ENCODE measurements at regions not wholly inside any gene's neighbourhood (a gene's known extent, or its start where the extent isn't known, plus 50 kb on each side); places are given as distances from the start of the nearest gene placed in this dataset.

- ATAC-seq (ENCODE audit: insufficient read depth, low read depth) (no peak), DNase-seq (no peak)
- Histone ChIP-seq H3K27me3 (ENCODE audit: insufficient read depth, low read length, poor library complexity) (no peaks in the 10 kb centered on the region), H3K9me3 (ENCODE audit: insufficient read depth, low read length, severe bottlenecking) (no peaks in the 10 kb centered on the region), H3K4me1 (ENCODE audit: insufficient read depth, low read length) (no peaks in the 10 kb centered on the region), H4K20me1 (ENCODE audit: insufficient read depth, low read length) (no peaks in the 10 kb centered on the region), H3K27ac (ENCODE audit: low read length) (no peak overlapping the region), H3K4me2 (ENCODE audit: insufficient read depth, low read length) (no peak overlapping the region), H3K79me2 (ENCODE audit: insufficient read depth, low read length) (no peaks in the 10 kb centered on the region), H3K4me3 (ENCODE audit: low read depth in 1 of 2, low read length in 2 of 2) (no peak overlapping the region), H3K36me3 (ENCODE audit: insufficient read depth, low read length) (no peaks in the 10 kb centered on the region), H2AFZ (ENCODE audit: low read depth, low read length) (no peak overlapping the region), H3K9ac (ENCODE audit: low read depth, low read length) (no peak overlapping the region)
- TF ChIP-seq CTCF (IDR thresholded peaks at IDR 0.05; ENCODE audit: borderline replicate concordance, extremely low read depth, low read length, poor library complexity, severe bottlenecking) = no peak
- no peak for TF ChIP-seq EZH2 (IDR thresholded peaks at IDR 0.05; ENCODE audit: borderline replicate concordance, low read depth, low read length, severe bottlenecking)
Observed at GRCh38 chr11:28400331-28401100, 292.3 kb downstream of the METTL15 start.

- ATAC-seq (ENCODE audit: insufficient read depth, low read depth) (no peak), DNase-seq (no peak)
- Histone ChIP-seq H2AFZ (ENCODE audit: low read depth, low read length) (no peak overlapping the region), H3K4me1 (ENCODE audit: insufficient read depth, low read length) (no peaks in the 10 kb centered on the region), H3K9me3 (ENCODE audit: insufficient read depth, low read length, severe bottlenecking) (no peaks in the 10 kb centered on the region), H3K27ac (ENCODE audit: low read length) (no peak overlapping the region), H3K9ac (ENCODE audit: low read depth, low read length) (no peak overlapping the region), H3K79me2 (ENCODE audit: insufficient read depth, low read length) (no peaks in the 10 kb centered on the region), H3K27me3 (ENCODE audit: insufficient read depth, low read length, poor library complexity) (no peaks in the 10 kb centered on the region), H4K20me1 (ENCODE audit: insufficient read depth, low read length) (no peaks in the 10 kb centered on the region), H3K4me2 (ENCODE audit: insufficient read depth, low read length) (no peak overlapping the region), H3K36me3 (ENCODE audit: insufficient read depth, low read length) (no peaks in the 10 kb centered on the region), H3K4me3 (ENCODE audit: low read depth in 1 of 2, low read length in 2 of 2) (no peak overlapping the region)
- TF ChIP-seq CTCF (IDR thresholded peaks at IDR 0.05; ENCODE audit: borderline replicate concordance, extremely low read depth, low read length, poor library complexity, severe bottlenecking) = no peak
- no peak for TF ChIP-seq EZH2 (IDR thresholded peaks at IDR 0.05; ENCODE audit: borderline replicate concordance, low read depth, low read length, severe bottlenecking)
Observed at GRCh38 chr11:28393348-28393747, 285.2 kb downstream of the METTL15 start.

GRCh38 chr11:28384418-28384817 is 276.2 kb downstream of the METTL15 start:
- no peak overlapping the region for H3K9ac ChIP-seq (ENCODE audit: low read depth, low read length)
- DNase-seq (no peak), ATAC-seq (ENCODE audit: insufficient read depth, low read depth) (no peak)
- H3K4me2 ChIP-seq (ENCODE audit: insufficient read depth, low read length) = no peak overlapping the region
- H3K79me2 ChIP-seq (ENCODE audit: insufficient read depth, low read length) = no peaks in the 10 kb centered on the region
- H3K9me3 ChIP-seq (ENCODE audit: insufficient read depth, low read length, severe bottlenecking) = no peaks in the 10 kb centered on the region
- no peaks in the 10 kb centered on the region for H3K36me3 ChIP-seq (ENCODE audit: insufficient read depth, low read length)
- H3K27ac ChIP-seq (ENCODE audit: low read length) = no peak overlapping the region
- H2AFZ ChIP-seq (ENCODE audit: low read depth, low read length) = no peak overlapping the region
- H3K4me3 ChIP-seq (ENCODE audit: low read depth in 1 of 2, low read length in 2 of 2) = no peak overlapping the region
- H3K4me1 ChIP-seq (ENCODE audit: insufficient read depth, low read length) = no peaks in the 10 kb centered on the region
- no peak for TF ChIP-seq EZH2 (IDR thresholded peaks at IDR 0.05; ENCODE audit: borderline replicate concordance, low read depth, low read length, severe bottlenecking)
- TF ChIP-seq CTCF (IDR thresholded peaks at IDR 0.05; ENCODE audit: borderline replicate concordance, extremely low read depth, low read length, poor library complexity, severe bottlenecking) = no peak
- H4K20me1 ChIP-seq (ENCODE audit: insufficient read depth, low read length) = no peaks in the 10 kb centered on the region
- no peaks in the 10 kb centered on the region for H3K27me3 ChIP-seq (ENCODE audit: insufficient read depth, low read length, poor library complexity)

All from DND-41 (cell line).